Activated naive CD4-positive, alpha-beta T cell treated with anti-CD3 and anti-CD28 coated beads, Interleukin-2, amount 50 U/mL, for 24 hours (primary cell): ENCODE measurements at regions not wholly inside any gene's neighbourhood (a gene's known extent, or its start where the extent isn't known, plus 50 kb on each side); places are given as distances from the start of the nearest gene placed in this dataset.
"Not testable (repeated sequence)": the region's sequence is repeated elsewhere in the genome, so short reads cannot be mapped to it uniquely, and the experiment has no call there.

Experiments used
- H3K27ac Mint-ChIP-seq: one replicate; pipeline ENCODE4 v1.8.0; 2021; ENCODE audit warnings: mild to moderate bottlenecking, mixed read lengths
- H3K27me3 Mint-ChIP-seq: one replicate; pipeline ENCODE4 v1.8.0; 2021; ENCODE audit warnings: mixed read lengths
- H3K36me3 Mint-ChIP-seq: one replicate; pipeline ENCODE4 v1.8.0; 2021; ENCODE audit warnings: mixed read lengths
- H3K4me1 Mint-ChIP-seq: one replicate; pipeline ENCODE4 v1.8.0; 2021; ENCODE audit warnings: mixed read lengths
- H3K4me3 Mint-ChIP-seq: one replicate; pipeline ENCODE4 v1.8.0; 2021; ENCODE audit warnings: mild to moderate bottlenecking, mixed read lengths
- H3K9me3 Mint-ChIP-seq: one replicate; pipeline ENCODE4 v1.8.0; 2021; ENCODE audit warnings: mixed read lengths

- H3K9me3 Mint-ChIP-seq: no peaks in the 10 kb centered on the region
- H3K4me1 Mint-ChIP-seq: no peaks in the 10 kb centered on the region
- no peak overlapping the region for H3K27ac Mint-ChIP-seq
- no peaks in the 10 kb centered on the region for H3K36me3 Mint-ChIP-seq
- H3K27me3 Mint-ChIP-seq: no peaks in the 10 kb centered on the region
- H3K4me3 Mint-ChIP-seq: no peak overlapping the region
These were observed 737.2 kb upstream of the ZNF608 start for GRCh38 chr5:125483609-125484008.

GRCh38 chr5:125484272-125484741, 737.9 kb upstream of the ZNF608 start:
- Mint-ChIP-seq H3K9me3 (no peaks in the 10 kb centered on the region), H3K36me3 (no peaks in the 10 kb centered on the region), H3K4me1 (no peaks in the 10 kb centered on the region), H3K27ac (no peak overlapping the region), H3K27me3 (no peaks in the 10 kb centered on the region), H3K4me3 (no peak overlapping the region)

- H3K4me1 Mint-ChIP-seq: no peaks in the 10 kb centered on the region
- H3K36me3 Mint-ChIP-seq: no peaks in the 10 kb centered on the region
- no peaks in the 10 kb centered on the region for H3K27me3 Mint-ChIP-seq
- no peak overlapping the region for H3K4me3 Mint-ChIP-seq
- no peaks in the 10 kb centered on the region for H3K9me3 Mint-ChIP-seq
- no peak overlapping the region for H3K27ac Mint-ChIP-seq
These were observed 738.6 kb upstream of the ZNF608 start for GRCh38 chr5:125484742-125485641.

- Mint-ChIP-seq H3K4me1 (no peaks in the 10 kb centered on the region), H3K9me3 (no peaks in the 10 kb centered on the region), H3K27me3 (no peaks in the 10 kb centered on the region), H3K36me3 (no peaks in the 10 kb centered on the region), H3K4me3 (no peak overlapping the region), H3K27ac (no peak overlapping the region)
These were observed 739.3 kb upstream of the ZNF608 start for GRCh38 chr5:125485771-125486170.

GRCh38 chr5:125486634-125487033, 740.2 kb upstream of the ZNF608 start:
- Mint-ChIP-seq H3K36me3 (no peaks in the 10 kb centered on the region), H3K4me1 (no peaks in the 10 kb centered on the region), H3K4me3 (no peak overlapping the region), H3K27ac (no peak overlapping the region), H3K9me3 (no peaks in the 10 kb centered on the region), H3K27me3 (no peaks in the 10 kb centered on the region)

- H3K36me3 Mint-ChIP-seq: no peaks in the 10 kb centered on the region
- no peaks in the 10 kb centered on the region for H3K27me3 Mint-ChIP-seq
- no peaks in the 10 kb centered on the region for H3K4me1 Mint-ChIP-seq
- H3K4me3 Mint-ChIP-seq: no peak overlapping the region
- H3K9me3 Mint-ChIP-seq: no peaks in the 10 kb centered on the region
- H3K27ac Mint-ChIP-seq: no peak overlapping the region
These were observed 740.8 kb upstream of the ZNF608 start for GRCh38 chr5:125487231-125487630.

GRCh38 chr5:125487652-125488051, 741.2 kb upstream of the ZNF608 start:
- H3K27ac Mint-ChIP-seq, H3K9me3 Mint-ChIP-seq, H3K36me3 Mint-ChIP-seq, H3K4me3 Mint-ChIP-seq, H3K27me3 Mint-ChIP-seq, H3K4me1 Mint-ChIP-seq: not testable (repeated sequence)

- no peak overlapping the region for H3K27ac Mint-ChIP-seq
- no peak overlapping the region for H3K4me3 Mint-ChIP-seq
- H3K27me3 Mint-ChIP-seq: no peaks in the 10 kb centered on the region
- no peaks in the 10 kb centered on the region for H3K4me1 Mint-ChIP-seq
- H3K36me3 Mint-ChIP-seq: no peaks in the 10 kb centered on the region
- H3K9me3 Mint-ChIP-seq: no peaks in the 10 kb centered on the region
These were observed 742.7 kb upstream of the ZNF608 start for GRCh38 chr5:125489146-125489545.

- H3K4me3 Mint-ChIP-seq: no peak overlapping the region
- no peaks in the 10 kb centered on the region for H3K4me1 Mint-ChIP-seq
- no peaks in the 10 kb centered on the region for H3K27me3 Mint-ChIP-seq
- H3K27ac Mint-ChIP-seq: no peak overlapping the region
- no peaks in the 10 kb centered on the region for H3K36me3 Mint-ChIP-seq
- peaks cover 5% of the 10 kb centered on the region for H3K9me3 Mint-ChIP-seq
These were observed 745.6 kb upstream of the ZNF608 start for GRCh38 chr5:125491986-125492492.

- Mint-ChIP-seq H3K27me3 (no peaks in the 10 kb centered on the region), H3K4me1 (no peaks in the 10 kb centered on the region), H3K27ac (no peak overlapping the region), H3K9me3 (peaks cover 5% of the 10 kb centered on the region), H3K36me3 (no peaks in the 10 kb centered on the region), H3K4me3 (no peak overlapping the region)
These were observed 746.5 kb upstream of the ZNF608 start for GRCh38 chr5:125492977-125493376.

- H3K4me1 Mint-ChIP-seq: no peaks in the 10 kb centered on the region
- no peaks in the 10 kb centered on the region for H3K36me3 Mint-ChIP-seq
- no peaks in the 10 kb centered on the region for H3K27me3 Mint-ChIP-seq
- no peak overlapping the region for H3K27ac Mint-ChIP-seq
- peaks cover 5% of the 10 kb centered on the region for H3K9me3 Mint-ChIP-seq
- H3K4me3 Mint-ChIP-seq: no peak overlapping the region
These were observed 750.0 kb upstream of the ZNF608 start for GRCh38 chr5:125496393-125496792.

GRCh38 chr5:125497651-125498050, 751.2 kb upstream of the ZNF608 start:
- H3K27ac Mint-ChIP-seq: no peak overlapping the region
- H3K4me3 Mint-ChIP-seq: no peak overlapping the region
- H3K27me3 Mint-ChIP-seq: no peaks in the 10 kb centered on the region
- peaks cover 5% of the 10 kb centered on the region for H3K9me3 Mint-ChIP-seq
- H3K36me3 Mint-ChIP-seq: no peaks in the 10 kb centered on the region
- H3K4me1 Mint-ChIP-seq: no peaks in the 10 kb centered on the region

- H3K4me3 Mint-ChIP-seq: no peak overlapping the region
- no peaks in the 10 kb centered on the region for H3K4me1 Mint-ChIP-seq
- H3K27ac Mint-ChIP-seq: no peak overlapping the region
These were observed 753.3 kb upstream of the ZNF608 start for GRCh38 chr5:125499636-125500332.

GRCh38 chr5:125501396-125501795, 755.0 kb upstream of the ZNF608 start:
- Mint-ChIP-seq H3K4me3 (no peak overlapping the region), H3K36me3 (no peaks in the 10 kb centered on the region), H3K9me3 (no peaks in the 10 kb centered on the region), H3K4me1 (no peaks in the 10 kb centered on the region), H3K27ac (no peak overlapping the region), H3K27me3 (no peaks in the 10 kb centered on the region)

More at GRCh38 chr5:125499636-125500332, 753.3 kb upstream of the ZNF608 start:
- Mint-ChIP-seq H3K36me3 (no peaks in the 10 kb centered on the region), H3K27me3 (no peaks in the 10 kb centered on the region), H3K9me3 (peaks cover 4% of the 10 kb centered on the region)

- Mint-ChIP-seq H3K4me3 (no peak overlapping the region), H3K36me3 (no peaks in the 10 kb centered on the region), H3K9me3 (no peaks in the 10 kb centered on the region), H3K4me1 (no peaks in the 10 kb centered on the region), H3K27me3 (no peaks in the 10 kb centered on the region), H3K27ac (no peak overlapping the region)
These were observed 757.5 kb upstream of the ZNF608 start for GRCh38 chr5:125503946-125504345.

GRCh38 chr5:125505115-125505514, 758.7 kb upstream of the ZNF608 start:
- H3K27me3 Mint-ChIP-seq: no peaks in the 10 kb centered on the region
- H3K9me3 Mint-ChIP-seq: no peaks in the 10 kb centered on the region
- H3K27ac Mint-ChIP-seq: no peak overlapping the region
- H3K4me1 Mint-ChIP-seq: no peaks in the 10 kb centered on the region
- H3K36me3 Mint-ChIP-seq: no peaks in the 10 kb centered on the region
- no peak overlapping the region for H3K4me3 Mint-ChIP-seq
